ENCODE measurements at regions not wholly inside any gene's neighbourhood (a gene's known extent, or its start where the extent isn't known, plus 50 kb on each side); places are given as distances from the start of the nearest gene placed in this dataset.

GRCh38 chr3:178392511-178392926 lies 143.7 kb upstream of the KCNMB2 start:
- TF ChIP-seq POLR2A (IDR thresholded peaks at IDR 0.05) (no peak), CTCF (IDR thresholded peaks at IDR 0.05) (no peak)

All from heart left ventricle (tissue), 13 donors.